Right cardiac atrium (tissue), 5 donors: ENCODE measurements at regions not wholly inside any gene's neighbourhood (a gene's known extent, or its start where the extent isn't known, plus 50 kb on each side); places are given as distances from the start of the nearest gene placed in this dataset.

Experiments
- ATAC-seq, 2 donors: fragments of 200-7000 bp; cut with Tn5 transposase; one replicate each; pipeline versions ENCODE4 v1.8.0 to v1.9.1; 2020; ENCODE audit warnings: moderate library complexity in 2 of 2, mild to moderate bottlenecking in 1 of 2
- DNase-seq, 3 donors: peaks; one replicate each; pipeline ENCODE4 v3.0.0-alpha.2; 2020
- H3K27ac ChIP-seq: one replicate; pipeline ENCODE4 v1.5.1; 2013; ENCODE audit warnings: mild to moderate bottlenecking, low read length, control low read depth, moderate library complexity
- H3K27me3 ChIP-seq: one replicate; pipeline ENCODE4 v1.6.1; 2013; ENCODE audit not compliant: control insufficient read depth, insufficient read depth
- H3K4me1 ChIP-seq: one replicate; pipeline ENCODE4 v1.6.1; 2013; ENCODE audit warnings: low read length; ENCODE audit not compliant: control insufficient read depth, insufficient read depth
- H3K4me3 ChIP-seq: one replicate; pipeline ENCODE4 v1.5.1; 2013; ENCODE audit warnings: low read length, control low read depth
- H3K9me3 ChIP-seq: one replicate; pipeline ENCODE4 v1.6.1; 2013; ENCODE audit warnings: low read length; ENCODE audit not compliant: control insufficient read depth
- WGBS: extraction: QIAGEN DNeasy Blood & Tissue Kit; methylation state at CpG from one replicate; pipeline ENCODE4 v1.1.7; 2013; 5-methylcytosine and 5-hydroxymethylcytosine counted together
- intact Hi-C, 4 donors: fragments of 100-400 bp; cut with DNase I; formaldehyde crosslinking; loops; one replicate each; pipeline versions ENCODE4 v1.11.0 to v1.14.0; 2022 to 2023
- donor health status: healthy with polysubstance abuse.
- donor health status: DM: no; HTN: yes; CAD: no.
- donor health status: DM: no; HTN: no; CAD: no.
- donor health status: DM: no; HTN: yes; CAD: no; lungs with severe emphysema.
- donor health status: DM: yes; HTN: yes; CAD: no.

- no peaks in the 10 kb centered on the region for H3K9me3 ChIP-seq
- H3K4me3 ChIP-seq = no peak overlapping the region
- ATAC-seq (no peak), DNase-seq (no peak)
- WGBS = 56% methylated on average over 8 of the region's 8 CpGs
- H3K4me1 ChIP-seq = no peaks in the 10 kb centered on the region
- no peaks in the 10 kb centered on the region for H3K27me3 ChIP-seq
- intact Hi-C loops = loop anchor here in 1 of 4 donors (10.0 kb wide), 1 partner anchor 56 kb away; no protein-coding TSS in a partner anchor
- H3K27ac ChIP-seq = no peak overlapping the region
Observed at GRCh38 chr15:29400701-29401100, 131.1 kb upstream of the NSMCE3 start.

GRCh38 chr15:29398907-29399306, 129.3 kb upstream of the NSMCE3 start:
- Histone ChIP-seq H3K4me3 (no peak overlapping the region), H3K27ac (no peak overlapping the region), H3K9me3 (no peaks in the 10 kb centered on the region), H3K4me1 (no peaks in the 10 kb centered on the region), H3K27me3 (no peaks in the 10 kb centered on the region)
- ATAC-seq (no peak), DNase-seq (no peak)
- intact Hi-C loops = no loop called here
- WGBS = 79% methylated on average over 1 of the region's 1 CpG

GRCh38 chr15:29396176-29396811, 126.7 kb upstream of the NSMCE3 start:
- no peaks in the 10 kb centered on the region for H3K27me3 ChIP-seq
- no peak for ATAC-seq
- DNase-seq = no peak
- H3K4me3 ChIP-seq = no peak overlapping the region
- no peaks in the 10 kb centered on the region for H3K4me1 ChIP-seq
- WGBS = 80% methylated on average over 4 of the region's 4 CpGs
- intact Hi-C loops = no loop called here
- H3K27ac ChIP-seq = no peak overlapping the region
- H3K9me3 ChIP-seq = no peaks in the 10 kb centered on the region

GRCh38 chr15:29393443-29393842, 123.8 kb upstream of the NSMCE3 start:
- intact Hi-C loops = no loop called here
- WGBS = 86% methylated on average over 2 of the region's 2 CpGs
- Histone ChIP-seq H3K27me3 (no peaks in the 10 kb centered on the region), H3K4me3 (no peak overlapping the region), H3K27ac (no peak overlapping the region), H3K4me1 (no peaks in the 10 kb centered on the region), H3K9me3 (no peaks in the 10 kb centered on the region)
- no peak for DNase-seq
- no peak for ATAC-seq

GRCh38 chr15:29392358-29392757, 122.7 kb upstream of the NSMCE3 start:
- WGBS = 82% methylated on average over 7 of the region's 7 CpGs
- ATAC-seq (no peak), DNase-seq (no peak)
- Histone ChIP-seq H3K4me3 (no peak overlapping the region), H3K4me1 (no peaks in the 10 kb centered on the region), H3K9me3 (no peaks in the 10 kb centered on the region), H3K27me3 (no peaks in the 10 kb centered on the region), H3K27ac (no peak overlapping the region)
- intact Hi-C loops = no loop called here

GRCh38 chr15:29390051-29390450, 120.4 kb upstream of the NSMCE3 start:
- no peak for DNase-seq
- H3K27me3 ChIP-seq = no peaks in the 10 kb centered on the region
- H3K27ac ChIP-seq = no peak overlapping the region
- WGBS = 69% methylated on average over 6 of the region's 6 CpGs
- no peaks in the 10 kb centered on the region for H3K9me3 ChIP-seq
- no peaks in the 10 kb centered on the region for H3K4me1 ChIP-seq
- no peak for ATAC-seq
- H3K4me3 ChIP-seq = no peak overlapping the region
- intact Hi-C loops = no loop called here

GRCh38 chr15:29386523-29386922, 116.9 kb upstream of the NSMCE3 start:
- DNase-seq (no peak), ATAC-seq (no peak)
- Histone ChIP-seq H3K4me3 (no peak overlapping the region), H3K4me1 (no peaks in the 10 kb centered on the region), H3K27me3 (no peaks in the 10 kb centered on the region), H3K27ac (no peak overlapping the region), H3K9me3 (no peaks in the 10 kb centered on the region)
- intact Hi-C loops = loop anchor here in 1 of 4 donors (10.0 kb wide), 1 partner anchor 58 kb away; no protein-coding TSS in a partner anchor
- WGBS = 92% methylated on average over 6 of the region's 6 CpGs

GRCh38 chr15:29383367-29383766, 113.7 kb upstream of the NSMCE3 start:
- Histone ChIP-seq H3K27me3 (no peaks in the 10 kb centered on the region), H3K4me1 (peaks cover 4% of the 10 kb centered on the region), H3K27ac (no peak overlapping the region), H3K4me3 (no peak overlapping the region), H3K9me3 (no peaks in the 10 kb centered on the region)
- DNase-seq (no peak), ATAC-seq (no peak)
- intact Hi-C loops = loop anchor here in 1 of 4 donors (10.0 kb wide), 1 partner anchor 61 kb away; no protein-coding TSS in a partner anchor
- WGBS = 85% methylated on average over 4 of the region's 4 CpGs

GRCh38 chr15:29382862-29383261, 113.2 kb upstream of the NSMCE3 start:
- Histone ChIP-seq H3K27ac (no peak overlapping the region), H3K27me3 (no peaks in the 10 kb centered on the region), H3K4me1 (peaks cover 4% of the 10 kb centered on the region), H3K4me3 (no peak overlapping the region), H3K9me3 (no peaks in the 10 kb centered on the region)
- 68% methylated on average over 8 of the region's 8 CpGs for WGBS
- ATAC-seq (peak in 1 of 2 donors; percentile 27), DNase-seq (no peak)
- intact Hi-C loops = loop anchor here in 1 of 4 donors (10.0 kb wide), 1 partner anchor 62 kb away; no protein-coding TSS in a partner anchor

GRCh38 chr15:29380466-29380865, 110.8 kb upstream of the NSMCE3 start:
- Histone ChIP-seq H3K27ac (no peak overlapping the region), H3K27me3 (no peaks in the 10 kb centered on the region), H3K9me3 (no peaks in the 10 kb centered on the region), H3K4me3 (no peak overlapping the region), H3K4me1 (peaks cover 4% of the 10 kb centered on the region)
- DNase-seq = no peak
- intact Hi-C loops = loop anchor here in 1 of 4 donors (10.0 kb wide), 1 partner anchor 64 kb away; no protein-coding TSS in a partner anchor
- WGBS = 88% methylated on average over 6 of the region's 6 CpGs
- no peak for ATAC-seq

GRCh38 chr15:29379647-29380046, 110.0 kb upstream of the NSMCE3 start:
- intact Hi-C loops = loop anchor here in 1 of 4 donors (10.0 kb wide), 1 partner anchor 65 kb away; no protein-coding TSS in a partner anchor
- WGBS = 41% methylated on average over 9 of the region's 9 CpGs
- Histone ChIP-seq H3K27ac (no peak overlapping the region), H3K4me3 (no peak overlapping the region), H3K9me3 (no peaks in the 10 kb centered on the region), H3K4me1 (peaks cover 4% of the 10 kb centered on the region), H3K27me3 (no peaks in the 10 kb centered on the region)
- DNase-seq (no peak), ATAC-seq (peak in 1 of 2 donors; percentile 31)
